ENCODE measurements at regions not wholly inside any gene's neighbourhood (a gene's known extent, or its start where the extent isn't known, plus 50 kb on each side); places are given as distances from the start of the nearest gene placed in this dataset.

DNA sequence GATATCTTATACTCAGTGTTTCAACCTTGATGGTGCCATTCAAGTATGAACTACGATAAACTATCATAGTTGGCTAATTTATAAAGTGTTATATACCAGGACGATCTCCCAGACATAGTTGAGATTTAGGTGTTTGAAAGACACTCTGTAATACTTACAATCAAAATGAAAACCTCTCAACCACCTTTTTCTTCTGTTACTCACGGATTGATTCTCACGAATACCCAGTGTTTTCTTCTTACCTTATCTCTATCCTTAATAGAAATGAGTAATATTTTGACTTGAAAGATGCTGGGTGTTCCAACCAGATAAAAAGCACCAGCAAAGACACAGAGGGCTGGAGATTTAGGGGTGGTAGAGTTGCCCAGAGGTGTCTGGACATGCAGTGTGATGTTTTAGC lies 169.9 kb downstream of the PTCSC3 start:
- 95 to 97% methylated on average over 4 of the region's 4 CpGs for whole genome bisulfite sequencing, 2 donors
- Histone ChIP-seq H3K27me3 (no peaks in the 10 kb centered on the region), H3K36me3 (no peaks in the 10 kb centered on the region), H3K9me3 (no peaks in the 10 kb centered on the region), H3K27ac (no peak overlapping the region), H3K4me3 (no peak overlapping the region), H3K4me1 (no peaks in the 10 kb centered on the region)
- TF ChIP-seq, protein P1, sequence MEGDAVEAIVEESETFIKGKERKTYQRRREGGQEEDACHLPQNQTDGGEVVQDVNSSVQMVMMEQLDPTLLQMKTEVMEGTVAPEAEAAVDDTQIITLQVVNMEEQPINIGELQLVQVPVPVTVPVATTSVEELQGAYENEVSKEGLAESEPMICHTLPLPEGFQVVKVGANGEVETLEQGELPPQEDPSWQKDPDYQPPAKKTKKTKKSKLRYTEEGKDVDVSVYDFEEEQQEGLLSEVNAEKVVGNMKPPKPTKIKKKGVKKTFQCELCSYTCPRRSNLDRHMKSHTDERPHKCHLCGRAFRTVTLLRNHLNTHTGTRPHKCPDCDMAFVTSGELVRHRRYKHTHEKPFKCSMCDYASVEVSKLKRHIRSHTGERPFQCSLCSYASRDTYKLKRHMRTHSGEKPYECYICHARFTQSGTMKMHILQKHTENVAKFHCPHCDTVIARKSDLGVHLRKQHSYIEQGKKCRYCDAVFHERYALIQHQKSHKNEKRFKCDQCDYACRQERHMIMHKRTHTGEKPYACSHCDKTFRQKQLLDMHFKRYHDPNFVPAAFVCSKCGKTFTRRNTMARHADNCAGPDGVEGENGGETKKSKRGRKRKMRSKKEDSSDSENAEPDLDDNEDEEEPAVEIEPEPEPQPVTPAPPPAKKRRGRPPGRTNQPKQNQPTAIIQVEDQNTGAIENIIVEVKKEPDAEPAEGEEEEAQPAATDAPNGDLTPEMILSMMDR (IDR thresholded peaks at IDR 0.05), result no peak
- TF ChIP-seq POLR2A (IDR thresholded peaks at IDR 0.05) (no peak), EP300 (IDR thresholded peaks at IDR 0.05) (no peak)
- no peak for DNase-seq (ENCODE audit: low spot score in 2 of 2)

DNA sequence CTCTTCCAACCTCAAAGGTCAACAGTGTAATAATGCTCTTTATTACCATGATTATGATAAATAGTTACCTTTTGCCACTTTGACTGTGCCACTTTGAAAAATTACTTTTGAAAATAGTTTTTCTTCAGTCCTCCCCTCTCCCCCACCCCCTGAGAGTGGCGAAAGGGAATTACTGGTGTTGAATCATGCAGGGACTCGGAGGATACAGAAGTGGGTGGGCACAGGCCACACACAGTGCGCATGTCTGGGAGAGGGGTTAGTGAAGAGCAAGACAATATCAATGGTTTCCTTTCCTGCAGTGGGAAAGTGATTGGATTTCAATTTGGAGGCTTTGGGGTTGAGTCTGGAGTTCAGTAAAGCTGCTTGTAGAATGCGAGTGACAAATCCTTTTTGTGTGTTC lies 170.9 kb downstream of the PTCSC3 start:
- Histone ChIP-seq H3K27ac (no peak overlapping the region), H3K36me3 (no peaks in the 10 kb centered on the region), H3K9me3 (no peaks in the 10 kb centered on the region), H3K27me3 (no peaks in the 10 kb centered on the region), H3K4me3 (no peak overlapping the region), H3K4me1 (no peaks in the 10 kb centered on the region)
- TF ChIP-seq EP300 (IDR thresholded peaks at IDR 0.05) (no peak), POLR2A (IDR thresholded peaks at IDR 0.05) (no peak)
- TF ChIP-seq, protein P1 (IDR thresholded peaks at IDR 0.05), result no peak
- DNase-seq (ENCODE audit: low spot score in 2 of 2), result no peak
- 69 to 70% methylated on average over 4 of the region's 4 CpGs for WGBS, 2 donors

DNA sequence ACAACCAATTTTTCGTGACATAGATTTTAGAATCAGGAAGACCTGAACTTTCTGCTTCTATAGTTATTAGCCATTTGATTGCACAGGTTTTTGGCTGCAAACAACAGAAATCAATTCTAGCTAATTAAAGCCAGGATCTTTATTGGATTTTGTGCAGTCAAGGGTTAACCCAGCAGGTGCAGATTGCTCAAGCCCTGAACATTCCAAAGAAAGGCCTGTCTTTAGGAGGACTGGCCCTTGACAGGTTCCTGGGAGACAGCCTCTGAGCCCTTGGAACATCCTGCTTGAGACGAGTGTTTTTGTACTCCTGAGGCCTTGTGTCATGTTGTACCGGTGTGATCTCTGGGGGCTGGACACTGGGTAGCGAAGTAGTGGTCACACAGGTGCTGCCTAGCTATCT lies 174.6 kb downstream of the PTCSC3 start:
- Histone ChIP-seq H3K4me3 (no peak overlapping the region), H3K4me1 (no peaks in the 10 kb centered on the region), H3K27me3 (no peaks in the 10 kb centered on the region), H3K27ac (no peak overlapping the region), H3K9me3 (no peaks in the 10 kb centered on the region), H3K36me3 (no peaks in the 10 kb centered on the region)
- WGBS, 2 donors, result 78 to 80% methylated on average over 4 of the region's 4 CpGs
- TF ChIP-seq POLR2A (IDR thresholded peaks at IDR 0.05) (no peak), EP300 (IDR thresholded peaks at IDR 0.05) (no peak)
- TF ChIP-seq, protein P1 (IDR thresholded peaks at IDR 0.05), result no peak
- DNase-seq (ENCODE audit: low spot score in 2 of 2), result no peak

GRCh38 chr14:35999294-35999693 lies 173.2 kb downstream of the BRMS1L start:
- Histone ChIP-seq H3K27me3 (no peaks in the 10 kb centered on the region), H3K9me3 (no peaks in the 10 kb centered on the region), H3K4me3 (no peak overlapping the region), H3K27ac (no peak overlapping the region), H3K36me3 (no peaks in the 10 kb centered on the region), H3K4me1 (no peaks in the 10 kb centered on the region)
- TF ChIP-seq EP300 (IDR thresholded peaks at IDR 0.05) (no peak), POLR2A (IDR thresholded peaks at IDR 0.05) (no peak)
- TF ChIP-seq, protein P1 (IDR thresholded peaks at IDR 0.05), result no peak
- DNase-seq (ENCODE audit: low spot score in 2 of 2), result no peak
- WGBS, 2 donors, result 77 to 88% methylated on average over 5 of the region's 5 CpGs

GRCh38 chr14:35998303-35998702 lies 172.2 kb downstream of the BRMS1L start:
- DNase-seq (ENCODE audit: low spot score in 2 of 2), result no peak
- H3K4me1 ChIP-seq, result no peaks in the 10 kb centered on the region
- no peak overlapping the region for H3K27ac ChIP-seq
- H3K36me3 ChIP-seq, result no peaks in the 10 kb centered on the region
- TF ChIP-seq EP300 (IDR thresholded peaks at IDR 0.05) (no peak), POLR2A (IDR thresholded peaks at IDR 0.05) (no peak)
- TF ChIP-seq, protein P1 (IDR thresholded peaks at IDR 0.05), result no peak
- H3K9me3 ChIP-seq, result no peaks in the 10 kb centered on the region
- H3K27me3 ChIP-seq, result no peaks in the 10 kb centered on the region
- WGBS, 2 donors, result 87 to 89% methylated on average over 12 of the region's 12 CpGs
- H3K4me3 ChIP-seq, result no peak overlapping the region

Measured in tibial nerve (tissue), 4 donors.